HCT116 (cell line): ENCODE measurements at regions not wholly inside any gene's neighbourhood (a gene's known extent, or its start where the extent isn't known, plus 50 kb on each side); places are given as distances from the start of the nearest gene placed in this dataset.

Experiments
- ATAC-seq: fragments of 200-7000 bp; cut with Tn5 transposase; 2 replicates; pipeline ENCODE4 v1.9.1; 2020; ENCODE audit warnings: mild to moderate bottlenecking, moderate library complexity
- BruUV-seq: library from RNA; stranded (reverse); fragments of 400-500 nt; replicated peaks from 2 replicates; lab custom pipeline; 2021; lab: Mats Ljungman, UMichigan
- CTCF ChIA-PET: fragments of 300-600 bp; sonication (Branson Sonifier 250); formaldehyde crosslinking; loops from one replicate; lab custom pipeline; 2021; ENCODE audit warnings: antibody characterized with exemption; lab: Charles Lee
- POLR2A ChIA-PET: fragments of 300-600, 350-600 bp; sonication (Branson Sonifier 250); formaldehyde crosslinking; loops from one replicate; lab custom pipeline; 2021; ENCODE audit warnings: antibody characterized with exemption; lab: Charles Lee
- RAD21 ChIA-PET, 2 experiments: fragments of 300-600 bp; sonication (Branson Sonifier 250); formaldehyde crosslinking; loops; one replicate each; lab custom pipeline; 2023; ENCODE audit warnings: low total read pairs in 2 of 2; ENCODE audit not compliant: uncharacterized antibody in 2 of 2, unreplicated experiment in 2 of 2, low non-redundant PET in 1 of 2; lab: Charles Lee
- DNase-seq: peaks from one replicate; pipeline ENCODE4 v3.0.0-alpha.2; 2010; ENCODE audit warnings: low read depth, low spot score
- H2AFZ ChIP-seq: fragments of 200-600 bp; shearing (Covaris generic), sonication (generic); 2 replicates; pipeline ENCODE4 v1.6.1; 2017; ENCODE audit warnings: low read depth, mixed run types, mixed read lengths, antibody characterized with exemption, low read length; ENCODE audit not compliant: poor library complexity, severe bottlenecking
- H3K27ac ChIP-seq: 2 replicates; pipeline ENCODE4 v1.5.1; 2012; ENCODE audit warnings: low read depth, low read length
- H3K27me3 ChIP-seq: fragments of 200-600 bp; sonication (generic); 2 replicates; pipeline ENCODE4 v1.6.1; 2016; ENCODE audit warnings: mixed run types, low read length, mixed read lengths; ENCODE audit not compliant: insufficient read depth
- H3K36me3 ChIP-seq, 2 experiments: fragments of 200-500 bp in 1 of 2; fragments of 200-600 bp in 1 of 2; sonication (Bioruptor generic) in 1 of 2; sonication (generic) in 1 of 2; 2 replicates each; pipeline versions ENCODE4 v1.5.1 to v1.6.1; 2014 to 2016; ENCODE audit warnings: low read length in 2 of 2, inconsistent platforms in 1 of 2, mixed read lengths in 1 of 2, mixed run types in 1 of 2; ENCODE audit not compliant: insufficient read depth in 2 of 2, control insufficient read depth in 1 of 2
- H3K4me1 ChIP-seq, 2 experiments: fragments of 200-600 bp in 1 of 2; sonication (generic) in 1 of 2; 2 replicates each; pipeline versions ENCODE4 v1.5.1 to v1.6.1; 2012 to 2017; ENCODE audit warnings: low read length in 2 of 2, inconsistent platforms in 1 of 2, mild to moderate bottlenecking in 1 of 2, mixed read lengths in 1 of 2, mixed run types in 1 of 2, moderate library complexity in 1 of 2; ENCODE audit not compliant: insufficient read depth in 2 of 2, control insufficient read depth in 1 of 2
- H3K4me2 ChIP-seq: fragments of 200-600 bp; sonication (generic); 2 replicates; pipeline ENCODE4 v1.6.1; 2017; ENCODE audit warnings: mixed run types, low read length, mixed read lengths
- H3K4me3 ChIP-seq, 2 experiments: fragments of 200-600 bp in 1 of 2; sonication (generic) in 1 of 2; replicated peaks in 1 of 2; 2 replicates each; pipeline ENCODE4 v1.5.1; 2011 to 2016; ENCODE audit warnings: low read length in 2 of 2, control low read depth in 1 of 2, low read depth in 1 of 2, mild to moderate bottlenecking in 1 of 2, mixed read lengths in 1 of 2, mixed run types in 1 of 2
- H3K79me2 ChIP-seq: fragments of 200-600 bp; sonication (generic); 2 replicates; pipeline ENCODE4 v1.6.1; 2017; ENCODE audit warnings: mild to moderate bottlenecking, mixed run types, low read length, moderate library complexity, mixed read lengths; ENCODE audit not compliant: insufficient read depth
- H3K9ac ChIP-seq: fragments of 200-600 bp; sonication (generic); 2 replicates; pipeline ENCODE4 v1.6.1; 2016; ENCODE audit warnings: low read length, mixed read lengths
- H3K9me2 ChIP-seq: fragments of 200-600 bp; sonication (generic), shearing (Covaris generic); 2 replicates; pipeline ENCODE4 v1.6.1; 2017; ENCODE audit warnings: mixed run types, mild to moderate bottlenecking, moderate library complexity; ENCODE audit not compliant: insufficient read depth
- H3K9me3 ChIP-seq, 2 experiments: fragments of 200-500 bp in 1 of 2; fragments of 200-600 bp in 1 of 2; sonication (Bioruptor generic) in 1 of 2; sonication (generic) in 1 of 2; 2 replicates each; pipeline ENCODE4 v1.6.1; 2014 to 2017; ENCODE audit warnings: low read length in 2 of 2, mixed read lengths in 2 of 2, inconsistent platforms in 1 of 2, low read depth in 1 of 2, mild to moderate bottlenecking in 1 of 2, mixed run types in 1 of 2, moderate library complexity in 1 of 2; ENCODE audit not compliant: control insufficient read depth in 1 of 2, insufficient read depth in 1 of 2
- H4K20me1 ChIP-seq: fragments of 200-600 bp; sonication (generic), shearing (Covaris generic); 2 replicates; pipeline ENCODE4 v1.6.1; 2017; ENCODE audit warnings: mixed run types, mild to moderate bottlenecking, moderate library complexity; ENCODE audit not compliant: insufficient read depth
- CBX3 ChIP-seq: IDR thresholded peaks from 2 replicates; pipeline ENCODE4 v1.6.1; 2012; ENCODE audit warnings: low read depth
- EGR1 ChIP-seq: IDR thresholded peaks from 2 replicates; pipeline ENCODE4 v1.6.1; 2012; ENCODE audit warnings: low read depth
- ELF1 ChIP-seq: IDR thresholded peaks from 2 replicates; pipeline ENCODE4 v1.6.1; 2012; ENCODE audit warnings: low read depth, borderline replicate concordance
- POLR2A ChIP-seq: IDR thresholded peaks from 2 replicates; pipeline ENCODE4 v1.7.0; 2011; ENCODE audit warnings: borderline replicate concordance; ENCODE audit not compliant: insufficient read depth, insufficient read length; ENCODE audit errors: extremely low read depth
- POLR2AphosphoS5 ChIP-seq: IDR thresholded peaks from 2 replicates; pipeline ENCODE4 v1.6.1; 2011; ENCODE audit warnings: mild to moderate bottlenecking, low read depth, low read length, moderate library complexity
- RAD21 ChIP-seq: IDR thresholded peaks from 2 replicates; pipeline ENCODE4 v1.6.1; 2012; ENCODE audit warnings: low read depth, mild to moderate bottlenecking
- SRF ChIP-seq: IDR thresholded peaks from 2 replicates; pipeline ENCODE4 v1.6.1; 2012; ENCODE audit warnings: low read depth
- TCF7L2 ChIP-seq: IDR thresholded peaks from 2 replicates; pipeline ENCODE4 v1.7.0; 2011; ENCODE audit warnings: borderline replicate concordance, inconsistent platforms; ENCODE audit not compliant: insufficient read depth, insufficient read length; ENCODE audit errors: extremely low read depth
- ZFX ChIP-seq: fragments of 450-650 bp; IDR thresholded peaks from 2 replicates; pipeline ENCODE4 v1.6.1; 2017
- ZNF274 ChIP-seq: fragments of 200-500 bp; sonication (Bioruptor generic); IDR thresholded peaks from 2 replicates; pipeline ENCODE4 v1.6.1; 2014; ENCODE audit warnings: mild to moderate bottlenecking, low read depth, low read length, inconsistent platforms
- intact Hi-C: fragments of 100-400 bp; cut with micrococcal nuclease; formaldehyde crosslinking; loops from 2 replicates; pipeline ENCODE4 v1.10.0; 2022
- TF ChIP-seq, protein P1 (sequence below): IDR thresholded peaks from 2 replicates; pipeline ENCODE4 v1.6.1; 2012; ENCODE audit warnings: low read depth

DNA sequence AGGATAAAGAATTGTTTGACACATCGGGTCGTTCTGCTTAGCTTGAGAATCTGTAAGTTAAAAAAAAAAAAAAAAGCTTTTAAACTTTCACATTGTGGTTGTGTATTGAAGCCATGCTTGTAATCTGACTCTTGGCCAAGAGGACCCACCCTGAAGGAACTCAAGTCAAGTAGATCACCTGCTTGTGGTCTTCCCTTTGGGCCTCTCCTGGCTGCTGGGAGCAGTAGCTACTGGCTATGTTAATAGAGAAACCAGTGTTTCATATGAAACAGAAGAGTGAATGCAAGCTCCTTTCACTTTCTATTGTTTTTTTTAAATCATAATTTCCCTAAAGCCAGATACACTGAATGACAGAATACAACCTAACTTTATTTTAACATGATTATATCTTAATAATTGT is 402.4 kb upstream of the NDST4 start:
- DNase-seq (no peak), ATAC-seq (no peak)
- TF ChIP-seq, protein P1, sequence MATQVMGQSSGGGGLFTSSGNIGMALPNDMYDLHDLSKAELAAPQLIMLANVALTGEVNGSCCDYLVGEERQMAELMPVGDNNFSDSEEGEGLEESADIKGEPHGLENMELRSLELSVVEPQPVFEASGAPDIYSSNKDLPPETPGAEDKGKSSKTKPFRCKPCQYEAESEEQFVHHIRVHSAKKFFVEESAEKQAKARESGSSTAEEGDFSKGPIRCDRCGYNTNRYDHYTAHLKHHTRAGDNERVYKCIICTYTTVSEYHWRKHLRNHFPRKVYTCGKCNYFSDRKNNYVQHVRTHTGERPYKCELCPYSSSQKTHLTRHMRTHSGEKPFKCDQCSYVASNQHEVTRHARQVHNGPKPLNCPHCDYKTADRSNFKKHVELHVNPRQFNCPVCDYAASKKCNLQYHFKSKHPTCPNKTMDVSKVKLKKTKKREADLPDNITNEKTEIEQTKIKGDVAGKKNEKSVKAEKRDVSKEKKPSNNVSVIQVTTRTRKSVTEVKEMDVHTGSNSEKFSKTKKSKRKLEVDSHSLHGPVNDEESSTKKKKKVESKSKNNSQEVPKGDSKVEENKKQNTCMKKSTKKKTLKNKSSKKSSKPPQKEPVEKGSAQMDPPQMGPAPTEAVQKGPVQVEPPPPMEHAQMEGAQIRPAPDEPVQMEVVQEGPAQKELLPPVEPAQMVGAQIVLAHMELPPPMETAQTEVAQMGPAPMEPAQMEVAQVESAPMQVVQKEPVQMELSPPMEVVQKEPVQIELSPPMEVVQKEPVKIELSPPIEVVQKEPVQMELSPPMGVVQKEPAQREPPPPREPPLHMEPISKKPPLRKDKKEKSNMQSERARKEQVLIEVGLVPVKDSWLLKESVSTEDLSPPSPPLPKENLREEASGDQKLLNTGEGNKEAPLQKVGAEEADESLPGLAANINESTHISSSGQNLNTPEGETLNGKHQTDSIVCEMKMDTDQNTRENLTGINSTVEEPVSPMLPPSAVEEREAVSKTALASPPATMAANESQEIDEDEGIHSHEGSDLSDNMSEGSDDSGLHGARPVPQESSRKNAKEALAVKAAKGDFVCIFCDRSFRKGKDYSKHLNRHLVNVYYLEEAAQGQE = no peak
- TF ChIP-seq ZNF274 = no peak
- TF ChIP-seq TCF7L2 = no peak
- no peak for TF ChIP-seq RAD21
- no peak for TF ChIP-seq POLR2AphosphoS5
- TF ChIP-seq ZFX = no peak
- no peak for TF ChIP-seq POLR2A
- no peak for TF ChIP-seq ELF1
- TF ChIP-seq SRF = no peak
- no peak for TF ChIP-seq EGR1
- no peak for TF ChIP-seq CBX3
- no peaks in the 10 kb centered on the region for H3K4me1 ChIP-seq
- ChIA-PET CTCF (no interaction called here), POLR2A (no interaction called here), RAD21 (no interaction called here)
- no peaks in the 10 kb centered on the region for H4K20me1 ChIP-seq
- no peak overlapping the region for H3K4me2 ChIP-seq
- H3K9me2 ChIP-seq = no peaks in the 10 kb centered on the region
- H3K9ac ChIP-seq = no peak overlapping the region
- H3K36me3 ChIP-seq = no peaks in the 10 kb centered on the region
- no peak overlapping the region for H3K4me3 ChIP-seq
- BruUV-seq = no TSS peak
- no peak overlapping the region for H2AFZ ChIP-seq
- no peaks in the 10 kb centered on the region for H3K9me3 ChIP-seq
- no peak overlapping the region for H3K27ac ChIP-seq
- intact Hi-C loops = no loop called here
- H3K79me2 ChIP-seq = no peaks in the 10 kb centered on the region
- H3K27me3 ChIP-seq = no peaks in the 10 kb centered on the region
